GM23338 (cell line): ENCODE measurements at regions not wholly inside any gene's neighbourhood (a gene's known extent, or its start where the extent isn't known, plus 50 kb on each side); places are given as distances from the start of the nearest gene placed in this dataset.

Experiments used
- ATAC-seq: fragments of 200-7000 bp; cut with Tn5 transposase; 3 replicates; pipeline ENCODE4 v1.9.1; 2020
- DNase-seq: peaks from one replicate; pipeline ENCODE4 v3.0.0-alpha.2; 2015; ENCODE audit warnings: low spot score
- H2AFZ ChIP-seq: fragments of 200-600 bp; sonication (generic); 2 replicates; pipeline ENCODE4 v1.8.0; 2016; ENCODE audit warnings: antibody characterized with exemption, mild to moderate bottlenecking, moderate library complexity
- H3F3A ChIP-seq: fragments of 200-600 bp; sonication (generic); replicated peaks from 2 replicates; pipeline ENCODE4 v1.8.0; 2017; ENCODE audit warnings: antibody characterized with exemption, mixed run types, low read depth
- H3K27ac ChIP-seq: fragments of 200-600 bp; sonication (generic); 2 replicates; pipeline ENCODE4 v1.6.1; 2016; ENCODE audit warnings: low read depth
- H3K27me3 ChIP-seq: fragments of 200-600 bp; sonication (generic); 2 replicates; pipeline ENCODE4 v1.8.0; 2016; ENCODE audit warnings: mild to moderate bottlenecking, mixed run types, moderate library complexity; ENCODE audit not compliant: insufficient read depth
- H3K36me3 ChIP-seq: fragments of 200-600 bp; sonication (generic); 2 replicates; pipeline ENCODE4 v1.8.0; 2016; ENCODE audit warnings: mild to moderate bottlenecking; ENCODE audit not compliant: insufficient read depth
- H3K4me1 ChIP-seq: fragments of 200-600 bp; sonication (generic); 2 replicates; pipeline ENCODE4 v1.8.0; 2016; ENCODE audit warnings: mild to moderate bottlenecking, moderate library complexity; ENCODE audit not compliant: insufficient read depth
- H3K4me2 ChIP-seq: fragments of 200-600 bp; sonication (generic); 2 replicates; pipeline ENCODE4 v1.7.1; 2017; ENCODE audit warnings: mixed run types
- H3K4me3 ChIP-seq: fragments of 200-600 bp; sonication (generic); 2 replicates; pipeline ENCODE4 v1.6.1; 2016; ENCODE audit warnings: mixed run types
- H3K79me2 ChIP-seq: fragments of 200-600 bp; sonication (generic); replicated peaks from 2 replicates; pipeline ENCODE4 v1.8.0; 2017; ENCODE audit warnings: mild to moderate bottlenecking; ENCODE audit not compliant: insufficient read depth
- H3K9me2 ChIP-seq: fragments of 200-600 bp; sonication (generic); 2 replicates; pipeline ENCODE4 v1.8.0; 2017; ENCODE audit not compliant: insufficient read depth
- H4K20me1 ChIP-seq: fragments of 200-600 bp; sonication (generic); replicated peaks from 2 replicates; pipeline ENCODE4 v1.8.0; 2017; ENCODE audit warnings: mild to moderate bottlenecking; ENCODE audit not compliant: insufficient read depth
- H3K27ac Mint-ChIP-seq: 2 replicates; pipeline ENCODE4 v1.8.0; 2020; ENCODE audit warnings: inconsistent platforms, mild to moderate bottlenecking, moderate library complexity, mixed read lengths
- H3K27me3 Mint-ChIP-seq: 3 replicates; pipeline ENCODE4 v1.8.0; 2022; ENCODE audit warnings: low read depth, mild to moderate bottlenecking, moderate library complexity, mixed read lengths, inconsistent platforms; ENCODE audit not compliant: insufficient read depth, poor library complexity
- H3K36me3 Mint-ChIP-seq: 3 replicates; pipeline ENCODE4 v1.8.0; 2021; ENCODE audit warnings: low read depth, mild to moderate bottlenecking, inconsistent platforms, moderate library complexity, mixed read lengths
- H3K4me1 Mint-ChIP-seq: 3 replicates; pipeline ENCODE4 v1.8.0; 2020; ENCODE audit warnings: mild to moderate bottlenecking, inconsistent platforms, mixed read lengths
- H3K4me3 Mint-ChIP-seq: 3 replicates; pipeline ENCODE4 v1.8.0; 2021; ENCODE audit warnings: moderate library complexity, mild to moderate bottlenecking, inconsistent platforms, mixed read lengths
- H3K9me3 Mint-ChIP-seq: 3 replicates; pipeline ENCODE4 v1.8.0; 2020; ENCODE audit warnings: moderate library complexity, mild to moderate bottlenecking, inconsistent platforms, mixed read lengths
- CREB1 ChIP-seq: fragments of 250-450 bp; sonication (Bioruptor Pico); IDR thresholded peaks from 2 replicates; pipeline ENCODE4 v1.5.0; 2020; ENCODE audit warnings: low read depth, mild to moderate bottlenecking, moderate library complexity
- CTCF ChIP-seq, 2 experiments: fragments of 200-600 bp in 1 of 2; sonication (generic) in 1 of 2; conservative IDR thresholded peaks; 2 replicates each; pipeline versions ENCODE4 v1.5.1 to v1.6.1; 2016 to 2017; ENCODE audit warnings: antibody characterized with exemption in 2 of 2, low read depth in 2 of 2, mild to moderate bottlenecking in 2 of 2, moderate library complexity in 1 of 2
- ETS1 ChIP-seq: IDR thresholded peaks from 2 replicates; pipeline ENCODE4 v1.6.1; 2016; ENCODE audit warnings: antibody characterized with exemption
- EZH2 ChIP-seq: fragments of 200-600 bp; sonication (generic); IDR thresholded peaks from one replicate; pipeline ENCODE4 v1.8.0; 2017; ENCODE audit warnings: antibody characterized with exemption, mild to moderate bottlenecking, low read depth; ENCODE audit not compliant: unreplicated experiment
- EZH2phosphoT487 ChIP-seq: fragments of 200-600 bp; sonication (generic); IDR thresholded peaks from one replicate; pipeline ENCODE4 v1.8.1; 2018; ENCODE audit warnings: antibody characterized with exemption; ENCODE audit not compliant: unreplicated experiment
- JUNB ChIP-seq: IDR thresholded peaks from one replicate; pipeline ENCODE4 v1.6.1; 2016; ENCODE audit warnings: antibody characterized with exemption; ENCODE audit not compliant: unreplicated experiment
- NANOG ChIP-seq: IDR thresholded peaks from 2 replicates; pipeline ENCODE4 v1.6.1; 2016; ENCODE audit warnings: antibody characterized with exemption, borderline replicate concordance
- POLR2AphosphoS5 ChIP-seq: IDR thresholded peaks from 2 replicates; pipeline ENCODE4 v1.6.1; 2016; ENCODE audit warnings: antibody characterized with exemption, low read depth
- REST ChIP-seq: IDR thresholded peaks from one replicate; pipeline ENCODE4 v1.6.1; 2018; ENCODE audit warnings: antibody characterized with exemption; ENCODE audit not compliant: unreplicated experiment
- STAT1 ChIP-seq: IDR thresholded peaks from one replicate; pipeline ENCODE4 v1.6.1; 2016; ENCODE audit warnings: antibody characterized with exemption; ENCODE audit not compliant: unreplicated experiment
- ZNF114 ChIP-seq: fragments of 250-450 bp; sonication (Bioruptor Pico); IDR thresholded peaks from 2 replicates; pipeline ENCODE4 v1.5.0; 2020; ENCODE audit warnings: mild to moderate bottlenecking, moderate library complexity
- ZNF331 ChIP-seq: fragments of 250-450 bp; sonication (Bioruptor Pico); IDR thresholded peaks from 2 replicates; pipeline ENCODE4 v1.5.0; 2020; ENCODE audit warnings: low read depth, mild to moderate bottlenecking, moderate library complexity
- ZNF462 ChIP-seq: fragments of 250-450 bp; sonication (Bioruptor Pico); IDR thresholded peaks from 2 replicates; pipeline ENCODE4 v1.5.0; 2020; ENCODE audit warnings: mild to moderate bottlenecking, moderate library complexity

GRCh38 chr4:163913571-163913970 lies 419.1 kb downstream of the TMA16 start:
- Mint-ChIP-seq H3K4me3 (no peak overlapping the region), H3K4me1 (peaks cover 8% of the 10 kb centered on the region; the same call in 2 of the 3 replicates), H3K27me3 (no peaks in the 10 kb centered on the region), H3K27ac (no peak overlapping the region), H3K9me3 (no peaks in the 10 kb centered on the region), H3K36me3 (no peaks in the 10 kb centered on the region)
- Histone ChIP-seq H3K27me3 (no peaks in the 10 kb centered on the region), H3F3A (no peaks in the 10 kb centered on the region), H3K4me3 (no peak overlapping the region), H3K4me1 (peaks cover 8% of the 10 kb centered on the region), H3K79me2 (no peaks in the 10 kb centered on the region), H2AFZ (peak overlapping the region; percentile 58; the same call in 1 of the 2 replicates), H3K36me3 (no peaks in the 10 kb centered on the region), H3K4me2 (0 out of 2 replicates have a peak overlapping the region, but pooled peaks have one; percentile 19), H3K27ac (no peak overlapping the region), H4K20me1 (no peaks in the 10 kb centered on the region), H3K9me2 (no peaks in the 10 kb centered on the region)
- DNase-seq (no peak), ATAC-seq (no peak)
- TF ChIP-seq CTCF (conservative IDR thresholded peaks at IDR 0.05; ENCODE audit: low read depth in 2 of 2) (no peak), STAT1 (no peak), EZH2 (no peak), EZH2phosphoT487 (no peak), NANOG (no peak), CREB1 (CRISPR knock-in tag) (no peak), REST (no peak), ZNF462 (no peak), ZNF114 (no peak), POLR2AphosphoS5 (no peak), ETS1 (no peak), JUNB (no peak), ZNF331 (no peak)
